ENCODE measurements at regions not wholly inside any gene's neighbourhood (a gene's known extent, or its start where the extent isn't known, plus 50 kb on each side); places are given as distances from the start of the nearest gene placed in this dataset.

GRCh38 chrX:69309074-69309792 lies 144.0 kb upstream of the PJA1 start:
- no peak for DNase-seq (ENCODE audit: extremely low read depth, low read depth)
- no peak overlapping the region for H3K4me3 ChIP-seq (replicated peaks; ENCODE audit: low read depth, low read length)
- TF ChIP-seq CTCF (IDR thresholded peaks at IDR 0.05; ENCODE audit: low read depth, low read length, missing control alignments), result no peak

GRCh38 chrX:69307756-69308155 lies 142.5 kb upstream of the PJA1 start:
- H3K4me3 ChIP-seq (replicated peaks; ENCODE audit: low read depth, low read length), result no peak overlapping the region
- DNase-seq (ENCODE audit: extremely low read depth, low read depth), result no peak
- TF ChIP-seq CTCF (IDR thresholded peaks at IDR 0.05; ENCODE audit: low read depth, low read length, missing control alignments), result no peak

GRCh38 chrX:69307029-69307428 lies 141.8 kb upstream of the PJA1 start:
- TF ChIP-seq CTCF (IDR thresholded peaks at IDR 0.05; ENCODE audit: low read depth, low read length, missing control alignments), result no peak
- DNase-seq (ENCODE audit: extremely low read depth, low read depth), result no peak

GRCh38 chrX:69306063-69306404 lies 140.8 kb upstream of the PJA1 start:
- TF ChIP-seq CTCF (IDR thresholded peaks at IDR 0.05; ENCODE audit: low read depth, low read length, missing control alignments), result no peak
- H3K4me3 ChIP-seq (replicated peaks; ENCODE audit: low read depth, low read length), result no peak overlapping the region
- no peak for DNase-seq (ENCODE audit: extremely low read depth, low read depth)

More at GRCh38 chrX:69307029-69307428, 141.8 kb upstream of the PJA1 start:
- no peak overlapping the region for H3K4me3 ChIP-seq (replicated peaks; ENCODE audit: low read depth, low read length)

- DNase-seq (ENCODE audit: extremely low read depth, low read depth), result no peak
- no peak overlapping the region for H3K4me3 ChIP-seq (replicated peaks; ENCODE audit: low read depth, low read length)
- no peak for TF ChIP-seq CTCF (IDR thresholded peaks at IDR 0.05; ENCODE audit: low read depth, low read length, missing control alignments)
These were observed 140.2 kb upstream of the PJA1 start for GRCh38 chrX:69305333-69306062.

- DNase-seq (ENCODE audit: extremely low read depth, low read depth), result no peak
- H3K4me3 ChIP-seq (replicated peaks; ENCODE audit: low read depth, low read length), result no peak overlapping the region
- TF ChIP-seq CTCF (IDR thresholded peaks at IDR 0.05; ENCODE audit: low read depth, low read length, missing control alignments), result no peak
These were observed 138.0 kb upstream of the PJA1 start for GRCh38 chrX:69303231-69303630.

All from HFF-Myc (cell line).